ENCODE measurements at regions not wholly inside any gene's neighbourhood (a gene's known extent, or its start where the extent isn't known, plus 50 kb on each side); places are given as distances from the start of the nearest gene placed in this dataset.

DNA sequence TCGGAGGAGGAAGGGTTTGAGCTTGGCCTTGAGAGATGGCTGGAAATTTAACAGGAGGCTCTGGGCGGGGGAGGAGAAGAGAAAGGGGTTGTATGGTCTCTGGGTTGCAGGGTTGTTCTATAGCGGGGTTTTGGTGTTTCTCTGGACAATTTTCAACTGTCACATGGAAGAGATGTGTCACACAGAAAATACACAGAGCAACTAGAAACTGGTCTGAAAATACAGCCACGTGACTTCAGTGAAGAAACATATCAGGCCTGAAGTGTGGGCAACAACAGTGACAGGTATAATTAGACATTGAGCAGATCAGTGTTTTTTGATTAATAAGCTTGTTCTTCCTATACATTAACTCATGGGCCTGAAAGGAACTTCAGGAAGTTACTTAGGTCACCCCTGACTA is 205.3 kb upstream of the HMGA2 start:
- Mint-ChIP-seq H3K4me1 (peaks cover 6% of the 10 kb centered on the region), H3K27ac (peak overlapping the region; percentile 50), H3K36me3 (peaks cover 2% of the 10 kb centered on the region), H3K9me3 (peaks cover 5% of the 10 kb centered on the region), H3K27me3 (peaks cover 44% of the 10 kb centered on the region), H3K4me3 (no peak overlapping the region)
- DNase-seq: no peak

DNA sequence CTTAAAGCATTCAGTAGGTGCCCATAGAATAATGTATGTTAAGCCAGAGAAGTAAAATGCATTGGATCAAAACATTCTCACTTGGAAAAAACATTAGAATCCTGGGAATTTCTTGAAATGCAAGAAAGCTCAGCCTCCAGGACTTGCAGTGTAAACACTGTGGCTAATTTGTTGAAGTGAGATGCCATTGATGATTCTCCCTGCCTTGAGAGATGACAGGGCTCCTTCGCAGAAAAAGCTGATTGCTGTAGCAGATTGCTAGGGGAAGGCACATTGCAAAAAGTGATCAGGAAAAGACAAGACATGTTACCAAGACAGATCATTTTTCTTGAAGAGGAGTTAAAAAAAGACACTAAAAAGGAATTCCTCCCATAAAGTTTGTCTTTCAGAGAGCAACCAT is 204.2 kb upstream of the HMGA2 start:
- H3K4me3 Mint-ChIP-seq: no peak overlapping the region
- peaks cover 6% of the 10 kb centered on the region for H3K4me1 Mint-ChIP-seq
- H3K27ac Mint-ChIP-seq: no peak overlapping the region
- no peak for DNase-seq
- peaks cover 4% of the 10 kb centered on the region for H3K9me3 Mint-ChIP-seq
- H3K27me3 Mint-ChIP-seq: peaks cover 40% of the 10 kb centered on the region
- H3K36me3 Mint-ChIP-seq: peaks cover 2% of the 10 kb centered on the region

DNA sequence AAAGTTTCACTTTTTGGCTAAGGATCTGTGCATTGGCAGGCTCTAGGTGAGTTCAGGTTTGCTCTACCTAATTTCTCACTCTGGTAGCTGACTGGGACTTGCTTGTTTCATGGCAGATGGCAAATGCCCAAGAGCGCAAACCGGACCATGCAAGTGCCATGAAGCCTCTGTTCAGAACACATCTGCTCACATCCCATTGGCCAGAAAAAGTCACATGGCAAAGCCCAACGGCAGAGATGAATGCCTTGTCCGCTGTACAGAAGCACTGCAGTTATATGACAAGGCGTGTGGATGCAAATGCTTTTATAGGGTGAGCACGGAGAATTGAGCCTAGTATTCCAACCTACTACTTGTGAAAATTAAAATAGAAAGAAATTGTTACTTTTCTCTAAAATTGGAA is 202.2 kb upstream of the HMGA2 start:
- no peak overlapping the region for H3K27ac Mint-ChIP-seq

DNA sequence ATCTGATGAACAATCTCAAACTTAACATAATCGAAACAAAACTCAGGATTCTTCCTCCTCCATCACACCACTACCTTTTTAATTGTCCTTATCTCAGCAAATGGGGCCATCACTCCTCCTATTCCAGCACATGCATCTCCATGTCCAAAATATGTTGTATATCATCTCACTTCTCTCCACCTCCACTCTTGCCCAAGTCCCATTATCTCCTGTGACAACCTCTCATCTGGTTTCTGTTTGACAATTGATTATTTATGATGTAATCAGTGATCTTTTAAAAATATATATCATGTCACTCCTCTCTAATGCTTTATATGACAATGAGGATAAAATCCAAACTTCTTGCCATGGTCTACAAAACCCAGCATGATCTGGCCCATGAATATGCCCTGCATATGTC is 200.8 kb upstream of the HMGA2 start:
- H3K36me3 Mint-ChIP-seq: no peaks in the 10 kb centered on the region
- H3K4me3 Mint-ChIP-seq: no peak overlapping the region
- H3K27ac Mint-ChIP-seq: no peak overlapping the region
- no peaks in the 10 kb centered on the region for H3K9me3 Mint-ChIP-seq
- peaks cover 6% of the 10 kb centered on the region for H3K4me1 Mint-ChIP-seq
- DNase-seq: no peak
- H3K27me3 Mint-ChIP-seq: peaks cover 23% of the 10 kb centered on the region

More for the DNA sequence above, 202.2 kb upstream of the HMGA2 start:
- Mint-ChIP-seq H3K27me3 (peaks cover 27% of the 10 kb centered on the region), H3K36me3 (no peaks in the 10 kb centered on the region), H3K9me3 (no peaks in the 10 kb centered on the region), H3K4me1 (peaks cover 6% of the 10 kb centered on the region), H3K4me3 (no peak overlapping the region)
- no peak for DNase-seq

DNA sequence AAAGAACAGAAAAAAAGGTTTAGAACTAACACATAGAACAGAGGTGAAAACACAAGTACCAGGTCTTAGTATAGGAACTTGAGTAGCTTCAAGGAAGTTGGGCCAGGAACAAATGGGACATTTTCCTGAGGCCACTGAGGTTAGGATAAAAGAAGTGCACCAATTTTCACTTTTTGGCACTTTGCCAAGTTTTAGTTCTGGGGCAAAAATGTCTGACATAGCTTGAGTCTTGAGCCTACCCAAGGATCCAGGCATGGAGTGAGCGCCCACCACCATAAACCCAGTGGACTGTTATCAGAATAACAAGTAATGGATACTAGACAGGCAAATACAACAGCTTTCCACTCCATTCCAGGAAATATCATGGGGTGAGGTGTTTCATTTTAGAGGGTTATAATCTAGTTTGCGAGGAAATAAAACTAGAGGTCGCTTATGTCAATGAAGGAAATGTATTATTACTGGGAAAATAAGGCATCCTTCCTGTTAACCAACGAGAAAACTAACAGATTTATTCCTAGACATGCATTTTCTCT is 199.7 kb upstream of the HMGA2 start:
- Mint-ChIP-seq H3K36me3 (no peaks in the 10 kb centered on the region), H3K4me3 (no peak overlapping the region), H3K27ac (no peak overlapping the region), H3K27me3 (peaks cover 17% of the 10 kb centered on the region), H3K9me3 (no peaks in the 10 kb centered on the region), H3K4me1 (no peaks in the 10 kb centered on the region)
- no peak for DNase-seq

DNA sequence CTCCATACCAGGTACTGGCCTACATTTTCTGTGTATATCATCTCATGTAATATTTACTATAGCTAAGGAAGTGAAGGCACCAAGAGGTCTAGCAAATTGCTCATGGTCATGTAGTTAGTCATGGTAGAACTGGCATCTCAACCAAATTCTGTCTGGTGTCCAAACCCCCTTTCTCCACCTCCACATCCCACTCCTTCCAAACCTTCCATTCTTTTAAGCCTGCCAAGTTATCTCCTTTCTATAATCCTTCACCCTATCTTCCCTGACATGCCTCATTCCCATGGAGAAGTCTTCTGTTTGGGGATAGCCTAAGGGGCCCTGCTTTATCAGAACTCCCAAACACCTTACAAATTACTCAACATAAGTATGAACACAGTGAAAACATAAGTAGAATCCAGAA is 196.2 kb upstream of the HMGA2 start:
- DNase-seq: no peak
- H3K4me1 Mint-ChIP-seq: no peaks in the 10 kb centered on the region
- H3K9me3 Mint-ChIP-seq: no peaks in the 10 kb centered on the region
- no peaks in the 10 kb centered on the region for H3K36me3 Mint-ChIP-seq
- peaks cover 11% of the 10 kb centered on the region for H3K27me3 Mint-ChIP-seq
- no peak overlapping the region for H3K27ac Mint-ChIP-seq
- H3K4me3 Mint-ChIP-seq: no peak overlapping the region

DNA sequence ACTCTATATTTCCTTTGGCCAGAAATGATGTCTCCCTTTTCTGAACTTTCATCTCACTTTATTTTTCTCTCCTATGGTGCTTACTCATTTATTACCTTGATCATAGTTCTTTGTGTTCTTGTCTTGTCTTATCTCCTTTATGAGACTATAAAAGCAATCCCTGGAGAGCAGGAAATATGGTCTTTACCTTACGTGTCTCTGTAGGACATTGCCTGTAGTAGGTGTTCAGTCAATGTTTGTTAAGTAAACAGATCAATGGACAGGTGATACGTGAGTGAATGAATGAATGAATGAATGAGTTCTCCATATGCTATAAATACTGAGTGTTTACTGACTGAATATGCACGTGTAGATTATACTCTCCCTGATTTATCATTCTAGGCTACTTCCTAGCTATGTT is 193.7 kb upstream of the HMGA2 start:
- Mint-ChIP-seq H3K27me3 (peaks cover 4% of the 10 kb centered on the region), H3K9me3 (no peaks in the 10 kb centered on the region), H3K4me3 (no peak overlapping the region), H3K36me3 (no peaks in the 10 kb centered on the region), H3K27ac (no peak overlapping the region), H3K4me1 (no peaks in the 10 kb centered on the region)
- no peak for DNase-seq

DNA sequence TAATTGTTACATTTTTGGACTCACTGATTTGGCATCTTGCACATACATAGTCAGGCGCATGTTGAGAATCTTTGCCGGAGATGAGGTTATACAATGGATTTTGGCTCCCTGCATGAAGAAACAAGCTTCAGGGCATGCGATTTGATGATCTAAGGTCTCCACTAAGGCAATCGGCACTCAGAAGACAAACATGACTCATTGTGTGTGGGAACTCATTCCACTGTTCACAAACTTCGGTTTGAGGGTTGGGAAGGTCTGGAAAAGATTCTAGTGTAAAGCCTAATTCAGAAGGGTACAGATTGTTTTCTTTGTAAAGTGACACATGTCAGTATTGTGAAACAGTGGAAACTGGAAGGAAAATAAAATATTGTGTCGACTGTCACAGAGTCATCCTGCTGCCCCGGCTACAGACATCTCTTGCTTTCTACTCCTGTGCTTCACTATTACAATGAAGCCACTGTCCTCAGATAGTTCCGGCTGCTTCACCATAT is 192.6 kb upstream of the HMGA2 start:
- H3K4me3 Mint-ChIP-seq: no peak overlapping the region
- H3K4me1 Mint-ChIP-seq: no peaks in the 10 kb centered on the region
- no peak for DNase-seq

DNA sequence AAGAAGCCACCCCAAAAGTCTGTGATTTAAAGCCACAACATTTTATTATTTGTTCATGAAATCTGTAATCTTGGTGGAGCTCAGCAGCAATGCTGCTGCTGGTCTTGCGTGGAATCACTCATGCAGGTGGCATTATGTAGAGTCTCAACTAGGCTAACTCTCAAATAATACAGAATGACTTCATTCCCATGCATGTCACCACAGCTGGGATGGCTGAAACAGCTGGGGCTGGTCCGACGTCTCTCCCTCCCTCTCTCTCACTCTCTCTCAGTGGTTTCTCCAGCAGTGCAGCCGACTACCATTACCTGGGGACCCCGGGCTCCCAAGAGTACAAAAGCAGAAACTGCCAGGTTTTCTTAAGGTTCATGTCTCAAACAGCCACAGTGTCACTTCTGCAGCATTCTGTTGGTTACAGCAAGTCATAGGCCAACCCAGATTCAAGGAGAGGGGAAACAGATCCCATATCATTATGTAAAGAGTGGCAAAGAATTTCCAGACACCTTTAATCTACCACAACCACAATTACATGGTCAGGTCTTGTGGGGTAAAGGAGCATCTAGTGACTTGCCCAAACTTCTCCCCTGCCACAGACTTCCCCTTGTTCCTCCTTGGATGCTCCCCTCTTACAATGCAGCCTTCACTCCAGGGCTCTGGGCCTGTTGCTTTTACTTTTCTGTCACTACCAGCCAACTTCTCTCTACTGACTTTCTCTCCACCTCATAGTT is 192.0 kb upstream of the HMGA2 start:
- DNase-seq: no peak
- H3K9me3 Mint-ChIP-seq: no peaks in the 10 kb centered on the region
- no peaks in the 10 kb centered on the region for H3K36me3 Mint-ChIP-seq
- H3K4me1 Mint-ChIP-seq: no peaks in the 10 kb centered on the region
- H3K27me3 Mint-ChIP-seq: peaks cover 4% of the 10 kb centered on the region
- H3K27ac Mint-ChIP-seq: no peak overlapping the region
- no peak overlapping the region for H3K4me3 Mint-ChIP-seq

More for the DNA sequence above, 192.6 kb upstream of the HMGA2 start:
- H3K9me3 Mint-ChIP-seq: no peaks in the 10 kb centered on the region
- peaks cover 4% of the 10 kb centered on the region for H3K27me3 Mint-ChIP-seq
- no peaks in the 10 kb centered on the region for H3K36me3 Mint-ChIP-seq
- no peak overlapping the region for H3K27ac Mint-ChIP-seq

DNA sequence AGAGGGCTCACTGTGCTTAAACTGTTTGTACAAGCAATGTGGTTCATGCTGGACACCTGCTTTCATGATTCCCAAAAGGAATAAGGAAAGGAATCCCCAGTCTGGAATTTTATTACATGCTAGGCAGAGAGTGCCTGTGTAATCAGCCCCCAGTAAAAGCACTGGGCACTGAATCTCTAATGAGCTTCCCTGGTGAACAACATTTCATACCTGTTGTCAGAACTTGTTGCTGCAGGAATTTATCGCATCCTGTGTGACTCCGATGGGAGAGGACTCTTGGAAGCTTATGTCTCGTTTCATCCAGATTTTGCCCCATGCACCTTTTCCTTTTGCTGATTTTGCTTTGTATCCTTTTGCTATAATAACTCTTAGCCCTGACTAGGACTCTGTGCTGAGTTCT is 190.2 kb upstream of the HMGA2 start:
- Mint-ChIP-seq H3K4me3 (no peak overlapping the region), H3K9me3 (no peaks in the 10 kb centered on the region), H3K27me3 (peaks cover 4% of the 10 kb centered on the region), H3K36me3 (no peaks in the 10 kb centered on the region), H3K27ac (no peak overlapping the region), H3K4me1 (no peaks in the 10 kb centered on the region)
- no peak for DNase-seq

DNA sequence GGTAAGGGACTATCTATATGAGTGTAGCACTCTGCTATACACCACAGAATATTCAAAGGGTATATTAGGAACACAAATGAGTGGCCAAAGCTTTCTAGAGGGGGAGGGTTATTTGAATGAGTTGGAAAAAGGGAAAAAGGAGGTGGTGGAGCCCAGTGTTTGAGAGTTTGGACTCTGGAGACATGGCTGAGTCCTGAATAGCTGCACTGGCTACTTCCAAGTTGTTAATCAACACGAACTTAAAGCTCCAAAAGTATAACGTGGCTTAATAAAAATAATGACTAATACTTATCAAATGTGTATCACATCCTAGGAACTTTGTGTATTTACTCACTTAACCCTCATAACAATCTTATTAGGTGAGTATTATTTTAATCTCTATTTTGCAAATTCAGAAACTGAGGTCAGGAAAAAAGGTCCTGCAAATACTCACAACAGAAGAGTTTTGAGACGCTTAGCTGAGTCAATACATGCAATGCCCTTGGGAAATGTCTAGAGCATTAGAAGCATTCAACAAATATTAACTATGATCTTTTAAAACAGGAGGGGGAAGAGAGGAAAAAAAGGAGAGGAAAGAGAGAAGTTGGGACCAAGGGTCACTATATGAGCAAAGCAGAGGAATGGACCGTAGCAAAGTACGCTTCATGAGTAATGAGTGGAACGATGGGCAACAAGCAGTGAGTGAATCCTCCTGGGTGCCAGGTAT is 189.5 kb upstream of the HMGA2 start:
- H3K4me3 Mint-ChIP-seq: no peak overlapping the region
- no peak for DNase-seq
- H3K27me3 Mint-ChIP-seq: peaks cover 4% of the 10 kb centered on the region
- H3K27ac Mint-ChIP-seq: no peak overlapping the region
- no peaks in the 10 kb centered on the region for H3K4me1 Mint-ChIP-seq
- no peaks in the 10 kb centered on the region for H3K9me3 Mint-ChIP-seq
- no peaks in the 10 kb centered on the region for H3K36me3 Mint-ChIP-seq

DNA sequence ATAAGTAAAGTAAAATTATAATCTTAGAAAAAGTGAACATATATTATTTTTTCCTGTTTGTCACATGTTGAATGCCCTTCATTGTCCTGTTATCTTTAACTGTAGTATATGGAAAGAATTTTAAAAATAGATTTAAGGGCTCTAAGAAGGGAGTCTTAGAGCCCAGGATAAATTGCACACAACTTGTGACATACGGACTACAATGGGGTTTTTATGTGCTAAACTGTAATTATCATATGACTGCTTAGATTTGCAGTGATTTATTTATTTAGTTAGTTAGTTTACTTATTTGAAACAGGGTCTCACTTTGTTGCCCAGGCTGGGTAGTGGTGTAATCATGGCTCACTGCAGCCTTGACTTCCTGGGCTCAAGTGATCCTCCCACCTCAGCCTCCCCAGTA is 187.8 kb upstream of the HMGA2 start:
- Mint-ChIP-seq H3K27ac (no peak overlapping the region), H3K9me3 (no peaks in the 10 kb centered on the region), H3K4me1 (no peaks in the 10 kb centered on the region), H3K27me3 (peaks cover 14% of the 10 kb centered on the region), H3K36me3 (no peaks in the 10 kb centered on the region), H3K4me3 (no peak overlapping the region)
- no peak for DNase-seq

DNA sequence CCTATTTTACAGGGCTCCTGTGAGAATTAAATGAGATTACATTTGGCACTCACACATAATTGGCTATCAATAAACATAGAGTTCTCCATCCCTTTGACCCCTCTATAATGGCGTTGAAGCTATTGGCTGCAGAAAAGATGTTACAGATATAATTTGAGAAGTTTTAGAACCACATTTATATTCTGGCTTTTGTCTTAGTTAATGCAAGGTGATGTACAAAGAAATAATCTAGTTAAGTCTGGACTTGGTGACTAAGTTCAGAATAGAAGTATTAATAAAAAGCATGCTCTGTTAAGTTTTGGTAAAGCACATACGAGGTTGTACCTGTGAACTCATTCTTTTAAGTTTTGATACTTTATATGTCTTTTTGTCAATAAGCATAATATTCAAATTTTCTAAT is 187.1 kb upstream of the HMGA2 start:
- H3K27ac Mint-ChIP-seq: no peak overlapping the region
- no peaks in the 10 kb centered on the region for H3K9me3 Mint-ChIP-seq
- H3K4me1 Mint-ChIP-seq: no peaks in the 10 kb centered on the region
- H3K36me3 Mint-ChIP-seq: no peaks in the 10 kb centered on the region
- no peak for DNase-seq
- no peak overlapping the region for H3K4me3 Mint-ChIP-seq
- peaks cover 21% of the 10 kb centered on the region for H3K27me3 Mint-ChIP-seq

DNA sequence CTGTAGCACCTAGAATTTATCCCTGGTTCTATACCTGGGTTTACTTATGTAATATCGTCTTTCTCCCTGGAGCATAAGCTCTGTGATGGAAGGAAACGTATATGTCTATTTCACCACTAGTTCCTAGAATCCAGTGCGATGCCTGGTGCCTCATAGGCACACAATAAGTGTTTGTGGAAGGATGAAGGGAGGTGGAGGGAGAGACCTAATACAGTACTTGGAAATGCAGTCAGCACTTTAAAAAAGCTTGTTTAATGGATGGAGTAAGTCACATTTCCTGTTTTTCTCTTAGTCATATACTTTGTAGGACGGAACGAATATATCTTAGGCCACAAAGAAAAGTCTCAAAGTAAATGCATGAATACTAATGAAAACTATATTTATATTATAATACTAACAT is 186.5 kb upstream of the HMGA2 start:
- Mint-ChIP-seq H3K27me3 (peaks cover 26% of the 10 kb centered on the region), H3K27ac (no peak overlapping the region), H3K36me3 (no peaks in the 10 kb centered on the region), H3K4me1 (no peaks in the 10 kb centered on the region), H3K9me3 (no peaks in the 10 kb centered on the region), H3K4me3 (no peak overlapping the region)
- DNase-seq: no peak

DNA sequence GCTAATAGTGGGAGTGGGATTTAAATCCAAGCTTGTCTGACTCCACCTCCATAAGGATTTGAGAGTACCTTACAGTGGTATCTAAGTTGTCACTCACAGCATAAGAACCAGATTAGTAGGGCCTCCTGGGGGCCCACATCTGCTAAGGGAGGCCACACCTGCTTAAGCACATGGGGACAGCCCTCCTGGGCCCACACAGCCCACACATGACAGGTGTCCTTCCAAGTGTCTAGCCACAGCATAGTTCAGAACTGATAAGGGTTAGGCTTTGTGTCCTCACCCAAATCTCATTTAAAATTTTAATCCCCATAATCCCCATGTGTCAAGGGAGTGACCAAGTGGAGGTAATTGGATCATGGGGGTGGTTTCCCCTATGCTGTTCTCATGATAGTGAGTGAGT is 186.0 kb upstream of the HMGA2 start:
- no peak overlapping the region for H3K27ac Mint-ChIP-seq
- H3K4me3 Mint-ChIP-seq: no peak overlapping the region
- H3K27me3 Mint-ChIP-seq: peaks cover 30% of the 10 kb centered on the region
- H3K36me3 Mint-ChIP-seq: no peaks in the 10 kb centered on the region
- H3K4me1 Mint-ChIP-seq: no peaks in the 10 kb centered on the region
- no peak for DNase-seq
- H3K9me3 Mint-ChIP-seq: no peaks in the 10 kb centered on the region

DNA sequence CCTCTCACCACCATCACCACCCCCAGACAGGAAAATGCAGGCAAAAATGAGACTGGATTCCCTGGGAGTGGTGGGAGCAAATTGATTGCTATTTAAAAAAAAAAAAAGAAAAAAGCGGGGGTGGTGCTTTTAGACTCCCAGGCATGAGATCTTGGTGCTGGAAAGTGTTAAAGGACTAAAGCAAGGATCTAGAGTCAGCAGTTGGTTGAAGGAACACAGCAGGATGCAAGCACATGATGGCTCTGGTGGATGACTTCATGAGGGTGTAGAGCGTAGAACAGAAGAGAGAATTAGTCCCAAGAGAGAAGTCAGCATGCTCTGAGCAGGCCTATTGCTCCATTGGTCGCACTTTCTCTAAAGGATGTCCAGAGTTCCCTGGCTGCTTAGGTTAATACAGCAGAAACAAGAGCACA is 183.8 kb upstream of the HMGA2 start:
- Mint-ChIP-seq H3K9me3 (no peaks in the 10 kb centered on the region), H3K27me3 (peaks cover 39% of the 10 kb centered on the region), H3K27ac (no peak overlapping the region), H3K36me3 (no peaks in the 10 kb centered on the region), H3K4me1 (no peaks in the 10 kb centered on the region), H3K4me3 (no peak overlapping the region)
- DNase-seq: no peak

All from activated naive CD8-positive, alpha-beta T cell treated with anti-CD3 and anti-CD28 coated beads for 36 hours (primary cell).